ENCODE measurements at regions not wholly inside any gene's neighbourhood (a gene's known extent, or its start where the extent isn't known, plus 50 kb on each side); places are given as distances from the start of the nearest gene placed in this dataset.
A peak's percentile ranks its signal among the peaks of the same experiment; 100 is the strongest.

GRCh38 chrX:124238268-124238667, 94.2 kb upstream of the TEX13D start:
- Histone ChIP-seq H3K27ac (ENCODE audit: low read length) (no peak overlapping the region), H3K9me3 (ENCODE audit: insufficient read depth, low read length) (no peaks in the 10 kb centered on the region), H4K20me1 (ENCODE audit: insufficient read depth, low read length) (no peaks in the 10 kb centered on the region), H3K27me3 (ENCODE audit: low read depth, low read length) (peaks cover 23% of the 10 kb centered on the region), H3K9ac (ENCODE audit: low read length) (no peak overlapping the region), H3K4me3 (ENCODE audit: low read length) (no peak overlapping the region), H3K36me3 (replicated peaks; ENCODE audit: low read depth, low read length) (no peaks in the 10 kb centered on the region), H3K79me2 (ENCODE audit: low read length) (no peaks in the 10 kb centered on the region), H3K4me2 (ENCODE audit: low read length) (no peak overlapping the region), H2AFZ (ENCODE audit: low read depth, low read length) (no peak overlapping the region), H3K4me1 (ENCODE audit: low read length) (peaks cover 45% of the 10 kb centered on the region)
- TF ChIP-seq EZH2phosphoT487 (IDR thresholded peaks at IDR 0.05; ENCODE audit: low read depth) (no peak), CTCF (IDR thresholded peaks at IDR 0.05; ENCODE audit: low read depth, low read length) (no peak)

- Histone ChIP-seq H4K20me1 (ENCODE audit: insufficient read depth, low read length) (no peaks in the 10 kb centered on the region), H3K4me1 (ENCODE audit: low read length) (peaks cover 34% of the 10 kb centered on the region), H3K4me3 (ENCODE audit: low read length) (peak overlapping the region; percentile 57), H3K4me2 (ENCODE audit: low read length) (peak overlapping the region; percentile 78), H3K9ac (ENCODE audit: low read length) (no peak overlapping the region; the same call in 1 of the 2 replicates), H3K36me3 (replicated peaks; ENCODE audit: low read depth, low read length) (no peaks in the 10 kb centered on the region), H2AFZ (ENCODE audit: low read depth, low read length) (no peak overlapping the region), H3K27ac (ENCODE audit: low read length) (peak overlapping the region; percentile 33; the same call in 1 of the 2 replicates), H3K9me3 (ENCODE audit: insufficient read depth, low read length) (no peaks in the 10 kb centered on the region), H3K27me3 (ENCODE audit: low read depth, low read length) (peaks cover 23% of the 10 kb centered on the region), H3K79me2 (ENCODE audit: low read length) (no peaks in the 10 kb centered on the region)
- TF ChIP-seq EZH2phosphoT487 (IDR thresholded peaks at IDR 0.05; ENCODE audit: low read depth): no peak
- TF ChIP-seq CTCF (IDR thresholded peaks at IDR 0.05; ENCODE audit: low read depth, low read length): no peak
These were observed 93.1 kb upstream of the TEX13D start for GRCh38 chrX:124239324-124239723.

GRCh38 chrX:124239911-124240310, 92.5 kb upstream of the TEX13D start:
- Histone ChIP-seq H3K4me2 (ENCODE audit: low read length) (peak overlapping the region; percentile 78), H3K27me3 (ENCODE audit: low read depth, low read length) (peaks cover 23% of the 10 kb centered on the region), H2AFZ (ENCODE audit: low read depth, low read length) (no peak overlapping the region), H3K79me2 (ENCODE audit: low read length) (no peaks in the 10 kb centered on the region), H4K20me1 (ENCODE audit: insufficient read depth, low read length) (no peaks in the 10 kb centered on the region), H3K9ac (ENCODE audit: low read length) (no peak overlapping the region), H3K9me3 (ENCODE audit: insufficient read depth, low read length) (no peaks in the 10 kb centered on the region), H3K27ac (ENCODE audit: low read length) (peak overlapping the region; percentile 33; the same call in 1 of the 2 replicates), H3K36me3 (replicated peaks; ENCODE audit: low read depth, low read length) (no peaks in the 10 kb centered on the region), H3K4me1 (ENCODE audit: low read length) (peaks cover 30% of the 10 kb centered on the region), H3K4me3 (ENCODE audit: low read length) (peak overlapping the region; percentile 57)
- TF ChIP-seq EZH2phosphoT487 (IDR thresholded peaks at IDR 0.05; ENCODE audit: low read depth): no peak
- no peak for TF ChIP-seq CTCF (IDR thresholded peaks at IDR 0.05; ENCODE audit: low read depth, low read length)

GRCh38 chrX:124240422-124240821, 92.0 kb upstream of the TEX13D start:
- no peak overlapping the region for H3K9ac ChIP-seq (ENCODE audit: low read length)
- H2AFZ ChIP-seq (ENCODE audit: low read depth, low read length): no peak overlapping the region
- peaks cover 28% of the 10 kb centered on the region for H3K4me1 ChIP-seq (ENCODE audit: low read length)
- peak overlapping the region; percentile 78 for H3K4me2 ChIP-seq (ENCODE audit: low read length)
- peaks cover 23% of the 10 kb centered on the region for H3K27me3 ChIP-seq (ENCODE audit: low read depth, low read length)
- H4K20me1 ChIP-seq (ENCODE audit: insufficient read depth, low read length): no peaks in the 10 kb centered on the region
- no peak for TF ChIP-seq CTCF (IDR thresholded peaks at IDR 0.05; ENCODE audit: low read depth, low read length)
- TF ChIP-seq EZH2phosphoT487 (IDR thresholded peaks at IDR 0.05; ENCODE audit: low read depth): no peak
- H3K36me3 ChIP-seq (replicated peaks; ENCODE audit: low read depth, low read length): no peaks in the 10 kb centered on the region
- H3K4me3 ChIP-seq (ENCODE audit: low read length): peak overlapping the region; percentile 57
- H3K27ac ChIP-seq (ENCODE audit: low read length): no peak overlapping the region
- no peaks in the 10 kb centered on the region for H3K79me2 ChIP-seq (ENCODE audit: low read length)
- H3K9me3 ChIP-seq (ENCODE audit: insufficient read depth, low read length): no peaks in the 10 kb centered on the region

Data from OCI-LY3 (cell line).